Stomach smooth muscle (tissue), 2 donors: ENCODE measurements at regions not wholly inside any gene's neighbourhood (a gene's known extent, or its start where the extent isn't known, plus 50 kb on each side); places are given as distances from the start of the nearest gene placed in this dataset.

ENCODE experiments used
- H3K27ac ChIP-seq: one replicate; pipeline ENCODE4 v1.7.0; 2013; ENCODE audit warnings: mild to moderate bottlenecking, low read length, inconsistent platforms
- H3K27me3 ChIP-seq, 2 donors: one replicate each; pipeline ENCODE4 v1.7.0; 2013; ENCODE audit warnings: low read length in 2 of 2; ENCODE audit not compliant: insufficient read depth in 2 of 2, control insufficient read depth in 1 of 2
- H3K36me3 ChIP-seq, 2 donors: one replicate each; pipeline ENCODE4 v1.7.0; 2013; ENCODE audit warnings: low read length in 2 of 2; ENCODE audit not compliant: control insufficient read depth in 2 of 2, insufficient read depth in 2 of 2
- H3K4me1 ChIP-seq: one replicate; pipeline ENCODE4 v1.7.0; 2013; ENCODE audit warnings: low read length; ENCODE audit not compliant: control insufficient read depth, insufficient read depth
- H3K4me3 ChIP-seq, 2 donors: one replicate each; pipeline ENCODE4 v1.7.0; 2013; ENCODE audit warnings: low read length in 2 of 2
- H3K9ac ChIP-seq, 2 donors: one replicate each; pipeline ENCODE4 v1.7.0; 2013; ENCODE audit warnings: low read length in 2 of 2, mild to moderate bottlenecking in 1 of 2
- H3K9me3 ChIP-seq, 2 donors: one replicate each; pipeline ENCODE4 v1.7.0; 2013; ENCODE audit warnings: low read length in 2 of 2; ENCODE audit not compliant: control insufficient read depth in 2 of 2
- donor health status: healthy.
- donor health status: Pancreatic carcinoma.

- Histone ChIP-seq H3K9me3 (peaks cover 0 to 6% of the 10 kb centered on the region in 2 donors), H3K4me1 (no peaks in the 10 kb centered on the region), H3K27ac (no peak overlapping the region), H3K36me3 (no peaks in the 10 kb centered on the region), H3K27me3 (peaks cover 9% of the 10 kb centered on the region in 2 donors), H3K4me3 (no peak overlapping the region), H3K9ac (no peak overlapping the region)
These were observed 803.1 kb downstream of the UQCRFS1 start for GRCh38 chr19:28409859-28410258.

DNA sequence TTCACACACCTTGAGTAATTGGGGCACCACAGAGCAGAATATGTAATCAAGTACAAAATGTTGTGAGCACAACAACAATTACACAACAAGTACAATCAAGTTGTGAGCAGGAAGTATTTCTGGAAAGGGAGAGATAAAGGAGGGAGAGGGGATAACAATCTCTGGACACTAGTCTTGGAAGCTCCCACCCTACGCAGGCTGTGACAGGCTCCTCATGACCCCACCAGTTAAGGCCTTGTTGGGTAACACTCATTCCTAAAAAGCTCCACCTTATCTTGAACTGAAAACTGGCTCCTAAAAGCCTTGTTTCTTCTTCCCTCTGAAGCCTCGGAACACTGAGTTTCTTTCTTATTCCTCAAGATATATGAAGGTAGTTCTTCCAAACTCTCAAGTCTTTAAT is 806.0 kb downstream of the UQCRFS1 start:
- H3K27ac ChIP-seq = no peak overlapping the region
- H3K27me3 ChIP-seq = peaks cover 9 to 15% of the 10 kb centered on the region in 2 donors
- H3K4me1 ChIP-seq = no peaks in the 10 kb centered on the region
- H3K36me3 ChIP-seq = no peaks in the 10 kb centered on the region
- H3K4me3 ChIP-seq = no peak overlapping the region
- peaks cover 0 to 1% of the 10 kb centered on the region in 2 donors for H3K9me3 ChIP-seq
- no peak overlapping the region for H3K9ac ChIP-seq

GRCh38 chr19:28405346-28405742 is 807.6 kb downstream of the UQCRFS1 start:
- no peaks in the 10 kb centered on the region for H3K9me3 ChIP-seq
- no peak overlapping the region for H3K9ac ChIP-seq
- no peak overlapping the region for H3K27ac ChIP-seq
- peaks cover 7 to 15% of the 10 kb centered on the region in 2 donors for H3K27me3 ChIP-seq
- H3K4me1 ChIP-seq = no peaks in the 10 kb centered on the region
- no peak overlapping the region for H3K4me3 ChIP-seq
- no peaks in the 10 kb centered on the region for H3K36me3 ChIP-seq

DNA sequence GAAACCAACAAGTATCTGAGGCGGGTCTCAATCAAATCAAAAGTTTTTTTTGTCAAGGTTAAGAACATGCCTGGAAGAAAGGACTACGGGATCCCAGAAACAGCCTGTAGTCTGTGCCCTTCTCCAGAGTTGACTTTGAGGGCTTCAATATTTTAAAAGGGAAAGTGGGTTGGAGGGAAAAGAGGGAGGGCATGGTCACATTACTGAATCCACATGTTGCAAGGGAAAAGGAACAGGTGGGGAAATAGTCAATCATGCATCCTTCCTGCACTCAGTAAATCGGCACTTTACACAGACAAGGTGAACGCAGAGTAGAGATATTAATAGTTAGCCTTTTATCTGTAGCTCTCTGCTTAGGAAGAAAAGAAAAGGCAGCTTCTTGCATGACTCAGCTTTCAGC is 808.5 kb downstream of the UQCRFS1 start:
- Histone ChIP-seq H3K4me1 (no peaks in the 10 kb centered on the region), H3K9ac (no peak overlapping the region), H3K27ac (no peak overlapping the region), H3K27me3 (peaks cover 6 to 15% of the 10 kb centered on the region in 2 donors), H3K9me3 (no peaks in the 10 kb centered on the region), H3K4me3 (no peak overlapping the region), H3K36me3 (no peaks in the 10 kb centered on the region)

DNA sequence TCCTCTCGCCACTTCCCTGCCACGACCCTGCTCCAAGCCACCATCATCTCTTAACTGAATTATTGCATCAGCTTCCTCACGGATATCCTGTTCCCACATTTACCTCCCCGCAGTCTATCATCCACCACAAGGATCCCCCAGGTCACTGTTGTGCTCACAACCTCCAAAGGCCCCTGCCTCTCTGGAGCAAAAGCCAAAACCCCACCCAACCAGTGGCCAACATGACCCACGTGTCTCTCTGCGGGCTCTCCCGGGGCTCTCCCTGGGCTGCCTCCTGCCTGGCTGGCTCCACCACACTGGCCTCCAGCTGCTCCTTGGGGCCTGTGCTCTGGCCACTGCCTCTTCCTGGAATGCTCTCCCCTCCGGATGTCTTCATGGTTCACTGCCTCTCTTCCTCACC is 809.3 kb downstream of the UQCRFS1 start:
- H3K4me1 ChIP-seq = no peaks in the 10 kb centered on the region
- H3K4me3 ChIP-seq = no peak overlapping the region
- H3K9me3 ChIP-seq = no peaks in the 10 kb centered on the region
- no peak overlapping the region for H3K27ac ChIP-seq
- no peak overlapping the region for H3K9ac ChIP-seq
- no peaks in the 10 kb centered on the region for H3K36me3 ChIP-seq
- H3K27me3 ChIP-seq = peaks cover 5 to 15% of the 10 kb centered on the region in 2 donors

DNA sequence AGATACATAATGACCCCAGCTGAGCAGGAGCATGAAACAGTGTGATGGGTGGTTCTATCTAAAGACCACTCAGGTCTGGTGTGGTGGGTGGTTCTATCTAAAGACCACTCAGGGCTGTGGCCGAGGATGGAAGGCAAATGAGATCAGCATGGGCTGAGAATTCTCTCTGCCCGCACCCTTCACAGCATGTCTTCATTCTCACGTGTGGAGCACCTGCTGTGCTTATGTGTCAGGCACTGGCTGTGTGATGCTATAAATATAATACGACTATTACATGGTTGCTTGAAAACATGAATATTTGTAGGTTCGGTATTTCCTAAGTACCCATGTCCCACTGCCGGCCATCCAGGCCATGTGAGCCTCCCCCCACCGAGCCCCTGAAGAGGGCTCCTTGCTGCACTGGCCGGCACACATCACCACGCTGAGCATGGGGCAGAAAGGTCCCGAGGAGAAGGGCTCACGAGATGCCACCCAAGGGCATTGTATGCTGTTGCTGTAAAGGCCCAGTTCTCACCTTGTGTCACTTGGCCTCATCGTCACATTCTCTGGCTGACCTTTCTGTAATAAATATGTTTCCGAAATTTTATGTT is 810.2 kb downstream of the UQCRFS1 start:
- H3K27ac ChIP-seq = no peak overlapping the region
- no peaks in the 10 kb centered on the region for H3K9me3 ChIP-seq
- H3K9ac ChIP-seq = no peak overlapping the region
- no peaks in the 10 kb centered on the region for H3K36me3 ChIP-seq
- H3K4me1 ChIP-seq = no peaks in the 10 kb centered on the region
- peaks cover 4 to 15% of the 10 kb centered on the region in 2 donors for H3K27me3 ChIP-seq
- no peak overlapping the region for H3K4me3 ChIP-seq

DNA sequence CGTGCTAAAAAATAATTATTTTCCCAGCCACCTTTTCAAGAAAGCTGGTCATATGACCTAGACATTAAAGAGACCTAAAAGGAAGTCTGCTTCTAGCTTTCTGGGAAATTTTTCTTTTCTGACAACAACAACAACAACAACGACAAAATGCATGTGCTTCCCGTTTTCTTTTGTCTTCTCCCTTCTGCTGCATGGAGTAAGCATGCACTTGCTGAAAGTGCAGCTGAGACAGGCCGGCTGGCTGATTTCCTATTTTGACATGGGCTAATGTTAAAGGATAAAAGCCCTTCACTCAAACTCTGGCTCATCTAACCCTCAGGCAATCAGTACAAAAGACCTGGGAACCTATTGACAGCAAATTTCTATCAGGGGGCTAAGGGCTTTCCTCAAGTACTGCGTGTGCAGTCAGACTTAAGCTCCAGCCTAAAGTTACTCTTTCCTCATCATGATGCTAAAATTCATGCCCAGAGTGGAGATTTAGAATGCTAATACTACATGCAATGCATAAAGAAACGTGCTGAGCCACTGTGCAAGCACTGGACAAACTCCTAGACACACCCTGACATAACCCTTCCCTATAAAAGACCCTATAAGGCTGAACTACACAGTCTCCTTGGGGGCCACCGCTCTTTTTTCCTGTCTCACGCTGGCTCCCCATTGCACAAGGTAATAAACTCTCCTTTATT is 811.1 kb downstream of the UQCRFS1 start:
- H3K4me3 ChIP-seq = no peak overlapping the region
- H3K4me1 ChIP-seq = no peaks in the 10 kb centered on the region
- H3K27ac ChIP-seq = no peak overlapping the region
- H3K9me3 ChIP-seq = no peaks in the 10 kb centered on the region
- H3K36me3 ChIP-seq = no peaks in the 10 kb centered on the region
- peaks cover 4 to 12% of the 10 kb centered on the region in 2 donors for H3K27me3 ChIP-seq
- no peak overlapping the region for H3K9ac ChIP-seq

GRCh38 chr19:28400953-28401671 is 811.8 kb downstream of the UQCRFS1 start:
- H3K27ac ChIP-seq = no peak overlapping the region
- no peaks in the 10 kb centered on the region for H3K36me3 ChIP-seq
- H3K27me3 ChIP-seq = peaks cover 4 to 9% of the 10 kb centered on the region in 2 donors
- no peak overlapping the region for H3K9ac ChIP-seq
- no peak overlapping the region for H3K4me3 ChIP-seq
- no peaks in the 10 kb centered on the region for H3K9me3 ChIP-seq
- H3K4me1 ChIP-seq = no peaks in the 10 kb centered on the region

GRCh38 chr19:28399187-28399586 is 813.8 kb downstream of the UQCRFS1 start:
- H3K4me3 ChIP-seq = no peak overlapping the region
- H3K9me3 ChIP-seq = no peaks in the 10 kb centered on the region

DNA sequence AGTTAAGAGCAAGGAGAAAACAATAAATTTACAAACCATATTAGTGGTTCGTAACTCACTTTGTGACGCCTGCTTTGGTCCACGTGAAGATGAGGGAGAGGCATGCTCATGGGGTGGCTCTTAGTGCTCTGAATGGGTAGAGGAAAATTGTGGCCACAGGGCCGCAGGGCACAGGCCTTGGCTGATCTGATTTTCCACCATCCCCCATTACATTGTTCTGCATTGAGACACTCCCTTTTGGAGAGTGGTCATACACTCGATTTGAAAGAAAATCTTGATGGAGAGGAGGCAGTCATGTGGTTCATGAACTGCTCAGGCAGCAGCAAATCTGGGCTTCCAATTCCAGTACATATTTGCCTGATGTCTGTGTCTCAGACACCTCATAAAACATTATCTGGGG is 815.2 kb downstream of the UQCRFS1 start:
- H3K27me3 ChIP-seq = no peaks in the 10 kb centered on the region
- no peak overlapping the region for H3K27ac ChIP-seq
- H3K9ac ChIP-seq = no peak overlapping the region
- no peak overlapping the region for H3K4me3 ChIP-seq
- no peaks in the 10 kb centered on the region for H3K4me1 ChIP-seq
- no peaks in the 10 kb centered on the region for H3K9me3 ChIP-seq
- H3K36me3 ChIP-seq = no peaks in the 10 kb centered on the region

More at GRCh38 chr19:28399187-28399586, 813.8 kb downstream of the UQCRFS1 start:
- peaks cover 0 to 6% of the 10 kb centered on the region in 2 donors for H3K27me3 ChIP-seq
- no peak overlapping the region for H3K27ac ChIP-seq
- H3K4me1 ChIP-seq = no peaks in the 10 kb centered on the region
- H3K9ac ChIP-seq = no peak overlapping the region
- H3K36me3 ChIP-seq = no peaks in the 10 kb centered on the region

DNA sequence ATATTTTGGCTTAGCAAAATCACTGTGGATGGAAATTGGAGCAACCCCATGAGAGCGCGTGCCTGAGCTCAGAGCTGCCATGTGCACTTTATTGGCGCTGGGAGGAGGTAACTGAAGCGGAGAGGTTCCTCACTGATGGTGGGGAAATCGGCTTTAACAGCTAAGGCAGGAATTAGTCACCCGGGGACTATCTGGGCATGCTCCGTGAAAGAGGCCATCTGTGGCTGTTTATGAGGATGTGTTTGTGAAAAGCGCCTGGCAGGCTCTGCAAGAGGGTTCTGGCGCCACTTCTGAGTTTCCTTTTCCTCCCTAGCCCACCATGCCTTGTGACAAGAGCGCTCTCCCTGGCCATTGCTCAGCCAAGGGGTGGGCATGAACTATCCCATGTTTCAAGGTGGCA is 815.6 kb downstream of the UQCRFS1 start:
- H3K27ac ChIP-seq = no peak overlapping the region
- H3K4me3 ChIP-seq = no peak overlapping the region
- no peak overlapping the region for H3K9ac ChIP-seq
- no peaks in the 10 kb centered on the region for H3K36me3 ChIP-seq
- no peaks in the 10 kb centered on the region for H3K27me3 ChIP-seq
- no peaks in the 10 kb centered on the region for H3K4me1 ChIP-seq
- no peaks in the 10 kb centered on the region for H3K9me3 ChIP-seq
